A673 (cell line): ENCODE measurements at regions not wholly inside any gene's neighbourhood (a gene's known extent, or its start where the extent isn't known, plus 50 kb on each side); places are given as distances from the start of the nearest gene placed in this dataset.
A peak's percentile ranks its signal among the peaks of the same experiment; 100 is the strongest.

ENCODE experiments used
- BruUV-seq: library from RNA; stranded (reverse); fragments of 400-500 nt; replicated peaks from 2 replicates; lab custom pipeline; 2021; lab: Mats Ljungman, UMichigan
- CTCF ChIA-PET: fragments of 300-600 bp; sonication (Branson Sonifier 250); formaldehyde crosslinking; loops from one replicate; lab custom pipeline; 2022; ENCODE audit warnings: antibody characterized with exemption; lab: Charles Lee
- POLR2A ChIA-PET: fragments of 300-600 bp; sonication (Branson Sonifier 250); formaldehyde crosslinking; loops from one replicate; lab custom pipeline; 2022; ENCODE audit warnings: antibody characterized with exemption; ENCODE audit not compliant: low non-redundant PET; lab: Charles Lee
- DNase-seq: peaks from one replicate; pipeline ENCODE4 v3.0.0-alpha.2; 2015; ENCODE audit warnings: low spot score
- H3K27ac ChIP-seq: fragments of 200-600 bp; sonication (generic); 2 replicates; pipeline ENCODE4 v1.5.1; 2016; ENCODE audit warnings: mixed run types, low read depth, mild to moderate bottlenecking, mixed read lengths, antibody characterized with exemption, low read length; ENCODE audit not compliant: poor library complexity, severe bottlenecking
- H3K27me3 ChIP-seq: fragments of 200-600 bp; sonication (generic); replicated peaks from 2 replicates; pipeline ENCODE4 v1.6.1; 2017; ENCODE audit warnings: mixed run types, low read depth, mild to moderate bottlenecking, mixed read lengths, antibody characterized with exemption, low read length; ENCODE audit not compliant: insufficient read depth, poor library complexity
- H3K36me3 ChIP-seq: fragments of 200-600 bp; sonication (generic); 2 replicates; pipeline ENCODE4 v1.6.1; 2016; ENCODE audit warnings: mixed run types, mild to moderate bottlenecking, mixed read lengths, antibody characterized with exemption, low read length; ENCODE audit not compliant: insufficient read depth, poor library complexity, severe bottlenecking
- H3K4me1 ChIP-seq: fragments of 200-600 bp; sonication (generic); 2 replicates; pipeline ENCODE4 v1.6.1; 2017; ENCODE audit warnings: mixed run types, mild to moderate bottlenecking, mixed read lengths, antibody characterized with exemption, low read length; ENCODE audit not compliant: insufficient read depth, poor library complexity, severe bottlenecking
- H3K4me3 ChIP-seq: fragments of 200-600 bp; sonication (generic); 2 replicates; pipeline ENCODE4 v1.5.1; 2016; ENCODE audit warnings: low read depth, mixed run types, mild to moderate bottlenecking, mixed read lengths, low read length; ENCODE audit not compliant: poor library complexity, severe bottlenecking
- H3K9me3 ChIP-seq: fragments of 200-600 bp; sonication (generic); 2 replicates; pipeline ENCODE4 v1.6.1; 2016; ENCODE audit warnings: mixed run types, low read depth, mild to moderate bottlenecking, mixed read lengths, antibody characterized with exemption, low read length; ENCODE audit not compliant: poor library complexity, severe bottlenecking
- CTCF ChIP-seq: fragments of 300-800, 200-600 bp; sonication (generic); conservative IDR thresholded peaks from 2 replicates; pipeline ENCODE4 v1.5.1; 2017; ENCODE audit warnings: low read depth, mild to moderate bottlenecking, antibody characterized with exemption, low read length, moderate library complexity, mixed read lengths
- EZH2 ChIP-seq: fragments of 200-600 bp; sonication (generic); IDR thresholded peaks from 2 replicates; pipeline ENCODE4 v1.6.1; 2017; ENCODE audit warnings: borderline replicate concordance, low read depth, mild to moderate bottlenecking, mixed read lengths, antibody characterized with exemption, low read length; ENCODE audit not compliant: poor library complexity, severe bottlenecking
- intact Hi-C: fragments of 100-400 bp; cut with micrococcal nuclease; formaldehyde crosslinking; loops from one replicate; pipeline ENCODE4 v1.10.0; 2022; ENCODE audit not compliant: unreplicated experiment

DNA sequence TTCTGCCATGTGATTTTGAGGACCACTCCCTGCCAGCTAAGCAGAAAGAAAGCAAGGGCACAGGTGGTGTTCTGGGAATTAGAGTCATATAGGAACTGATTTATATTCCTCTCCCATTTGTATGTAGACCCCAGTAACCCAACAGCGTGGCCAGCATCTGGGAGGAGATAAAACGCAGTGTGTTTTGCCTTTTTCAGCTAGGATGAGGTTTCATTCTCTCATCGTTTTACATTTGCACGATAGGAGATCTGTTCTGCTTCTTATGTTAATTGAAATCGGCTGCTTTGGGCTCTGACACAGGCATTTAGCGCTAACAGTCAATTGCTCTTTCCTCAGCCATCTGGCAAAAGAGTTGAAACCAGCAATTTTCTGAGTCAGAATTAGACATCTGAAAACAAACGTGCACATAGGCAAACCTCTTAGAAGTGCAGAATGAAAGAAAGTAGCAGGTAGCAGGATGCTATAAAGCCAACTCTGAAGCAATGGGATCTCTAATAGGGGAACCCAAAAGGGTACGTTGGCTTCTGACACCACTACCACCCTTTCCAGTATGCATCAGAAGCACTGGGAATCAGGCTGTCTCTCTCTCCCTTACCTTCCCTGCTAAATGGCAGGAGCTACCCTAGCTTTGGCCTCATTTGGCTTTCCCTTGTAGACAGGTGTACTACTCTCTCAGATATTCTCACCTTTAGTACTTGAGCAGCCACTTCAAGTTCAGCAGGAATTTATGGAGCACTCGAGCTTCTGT, 219.1 kb downstream of the PHLDA1 start:
- no peak for TF ChIP-seq CTCF
- TF ChIP-seq EZH2 = no peak
- DNase-seq = peak; percentile 60
- POLR2A ChIA-PET = no interaction called here
- no peaks in the 10 kb centered on the region for H3K9me3 ChIP-seq
- BruUV-seq = no TSS peak
- CTCF ChIA-PET = no interaction called here
- H3K27me3 ChIP-seq = no peaks in the 10 kb centered on the region
- H3K4me1 ChIP-seq = peaks cover 12% of the 10 kb centered on the region
- intact Hi-C loops = no loop called here
- H3K27ac ChIP-seq = no peak overlapping the region
- no peak overlapping the region for H3K4me3 ChIP-seq
- no peaks in the 10 kb centered on the region for H3K36me3 ChIP-seq

DNA sequence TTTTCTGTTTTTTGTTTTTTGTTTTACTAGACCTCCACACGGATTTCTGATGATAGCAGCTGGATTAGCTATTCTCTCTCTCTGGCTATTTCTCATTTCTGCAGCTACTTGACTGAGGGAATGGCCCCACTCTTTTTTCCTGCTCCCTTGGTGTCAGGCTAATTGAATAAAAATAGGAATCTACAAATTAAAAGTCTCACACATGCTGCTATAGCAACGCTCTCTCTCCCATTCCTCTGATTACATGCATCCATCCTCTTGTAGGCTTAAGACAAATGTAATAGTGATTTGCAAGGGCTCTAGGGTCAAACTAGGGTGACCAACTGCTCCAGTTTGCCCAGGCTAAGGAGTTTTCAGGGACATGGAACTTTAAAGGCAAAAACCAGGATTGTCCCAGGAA, 221.8 kb downstream of the PHLDA1 start:
- Histone ChIP-seq H3K9me3 (no peaks in the 10 kb centered on the region), H3K36me3 (no peaks in the 10 kb centered on the region), H3K27ac (no peak overlapping the region), H3K4me1 (peaks cover 9% of the 10 kb centered on the region), H3K4me3 (no peak overlapping the region), H3K27me3 (no peaks in the 10 kb centered on the region)
- BruUV-seq = no TSS peak
- no peak for DNase-seq
- POLR2A ChIA-PET = no interaction called here
- CTCF ChIA-PET = no interaction called here
- no peak for TF ChIP-seq CTCF
- TF ChIP-seq EZH2 = no peak
- intact Hi-C loops = no loop called here

DNA sequence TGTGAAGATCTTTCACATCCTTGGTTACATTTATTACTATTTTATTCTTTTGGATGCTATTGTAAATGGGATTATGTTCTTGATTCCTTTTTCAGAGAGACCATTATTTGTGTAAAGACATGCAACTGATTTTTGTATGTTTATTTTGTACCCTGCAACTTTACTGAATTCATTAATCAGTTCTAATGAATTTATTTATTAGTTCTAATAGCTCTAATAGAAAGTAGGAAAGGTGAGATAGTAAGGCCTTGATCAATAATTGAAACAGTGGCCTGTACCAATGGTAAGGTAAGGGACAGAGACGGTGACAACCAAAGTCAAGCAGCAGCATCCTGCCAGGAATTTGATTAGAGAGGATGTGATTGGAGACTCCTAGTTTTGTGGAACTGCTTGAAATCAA, 224.1 kb downstream of the PHLDA1 start:
- Histone ChIP-seq H3K36me3 (no peaks in the 10 kb centered on the region), H3K9me3 (no peaks in the 10 kb centered on the region), H3K4me3 (no peak overlapping the region), H3K27ac (no peak overlapping the region), H3K4me1 (peaks cover 5% of the 10 kb centered on the region), H3K27me3 (no peaks in the 10 kb centered on the region)
- ChIA-PET POLR2A (no interaction called here), CTCF (no interaction called here)
- DNase-seq = no peak
- intact Hi-C loops = no loop called here
- no TSS peak for BruUV-seq
- TF ChIP-seq EZH2 (no peak), CTCF (no peak)
